H1 (cell line): ENCODE measurements at regions not wholly inside any gene's neighbourhood (a gene's known extent, or its start where the extent isn't known, plus 50 kb on each side); places are given as distances from the start of the nearest gene placed in this dataset.

ENCODE experiments used
- CTCF ChIA-PET: fragments of 300-600 bp; sonication (Branson Sonifier 250); formaldehyde crosslinking; loops from one replicate; lab custom pipeline; 2021; ENCODE audit not compliant: partially characterized antibody; lab: Charles Lee
- POLR2A ChIA-PET: fragments of 300-600 bp; sonication (Branson Sonifier 250); formaldehyde crosslinking; loops from one replicate; lab custom pipeline; 2021; ENCODE audit warnings: inconsistent platforms; ENCODE audit not compliant: partially characterized antibody; lab: Charles Lee
- DNase-seq, 2 experiments: peaks; one replicate each; pipeline versions ENCODE4 v3.0.0 to v3.0.0-alpha.2; 2010 to 2022; ENCODE audit warnings: low spot score in 2 of 2, low read depth in 1 of 2, mixed read lengths in 1 of 2
- FAIRE-seq: peaks from 2 replicates; lab custom pipeline; 2011; peaks lifted over from hg19 to GRCh38; lab: Jason Lieb, UNC
- H2AFZ ChIP-seq: 2 replicates; pipeline ENCODE4 v1.8.1; 2012; ENCODE audit warnings: low read length, inconsistent platforms
- H2AK5ac ChIP-seq: 2 replicates; pipeline ENCODE4 v1.6.1; 2013; ENCODE audit warnings: low read depth, low read length
- H2BK120ac ChIP-seq: replicated peaks from 2 replicates; pipeline ENCODE3; 2013; ENCODE audit warnings: low read depth, low read length, inconsistent platforms
- H2BK12ac ChIP-seq: 2 replicates; pipeline ENCODE4 v1.6.1; 2013; ENCODE audit warnings: low read depth, low read length
- H2BK15ac ChIP-seq: 2 replicates; pipeline ENCODE4 v1.6.1; 2013; ENCODE audit warnings: low read length
- H2BK20ac ChIP-seq: 2 replicates; pipeline ENCODE4 v1.6.1; 2013; ENCODE audit warnings: low read length
- H2BK5ac ChIP-seq: 2 replicates; pipeline ENCODE4 v1.6.1; 2013; ENCODE audit warnings: low read depth, low read length
- H3K14ac ChIP-seq: 2 replicates; pipeline ENCODE4 v1.6.1; 2013; ENCODE audit warnings: inconsistent platforms; ENCODE audit not compliant: insufficient read length
- H3K18ac ChIP-seq: 2 replicates; pipeline ENCODE4 v1.6.1; 2013; ENCODE audit warnings: low read length; ENCODE audit errors: extremely low read depth
- H3K23ac ChIP-seq: 2 replicates; pipeline ENCODE4 v1.6.1; 2013; ENCODE audit warnings: inconsistent platforms; ENCODE audit not compliant: insufficient read length
- H3K23me2 ChIP-seq: 2 replicates; pipeline ENCODE4 v1.6.1; 2013; ENCODE audit warnings: low read depth, low read length
- H3K27ac ChIP-seq: 2 replicates; pipeline ENCODE4 v1.6.1; 2011; ENCODE audit warnings: low read depth, low read length, inconsistent platforms
- H3K27me3 ChIP-seq, 4 experiments: replicated peaks in 1 of 4; 1 replicate in 1 of 4; 2 replicates in 3 of 4; pipeline versions ENCODE4 v1.6.1 to v1.8.1; 2011 to 2013; ENCODE audit warnings: low read length in 3 of 4, mild to moderate bottlenecking in 3 of 4, inconsistent platforms in 2 of 4, mixed read lengths in 2 of 4, moderate library complexity in 1 of 4; ENCODE audit not compliant: control insufficient read depth in 3 of 4, insufficient read depth in 3 of 4; ENCODE audit errors: extremely low read depth in 1 of 4
- H3K36me3 ChIP-seq, 4 experiments: 2 replicates each; pipeline versions ENCODE4 v1.6.1 to v1.8.1; 2011 to 2013; ENCODE audit warnings: mild to moderate bottlenecking in 4 of 4, low read length in 3 of 4, moderate library complexity in 2 of 4, control low read depth in 1 of 4, inconsistent platforms in 1 of 4; ENCODE audit not compliant: insufficient read depth in 4 of 4, control insufficient read depth in 2 of 4
- H3K4ac ChIP-seq: replicated peaks from 2 replicates; pipeline ENCODE3; 2013; ENCODE audit warnings: low read length, low read depth, mixed read lengths, inconsistent platforms; ENCODE audit not compliant: insufficient read length
- H3K4me1 ChIP-seq, 4 experiments: replicated peaks in 1 of 4; 1 replicate in 1 of 4; 2 replicates in 3 of 4; pipeline versions ENCODE4 v1.6.1 to v1.8.1; 2011 to 2013; ENCODE audit warnings: low read length in 3 of 4, inconsistent platforms in 2 of 4, mixed read lengths in 1 of 4; ENCODE audit not compliant: insufficient read depth in 4 of 4, control insufficient read depth in 3 of 4
- H3K4me2 ChIP-seq, 2 experiments: 2 replicates each; pipeline versions ENCODE4 v1.6.1 to v1.8.1; 2011 to 2013; ENCODE audit warnings: low read depth in 2 of 2, low read length in 2 of 2, control low read depth in 1 of 2, inconsistent platforms in 1 of 2, mild to moderate bottlenecking in 1 of 2; ENCODE audit not compliant: insufficient read depth in 1 of 2
- H3K4me3 ChIP-seq, 4 experiments: fragments of 200-600, 300-600 bp in 1 of 4; sonication (generic), shearing (Covaris generic), sonication (Bioruptor Twin) in 1 of 4; 2 replicates each; pipeline versions ENCODE4 v1.5.1 to v1.8.1; 2011 to 2016; ENCODE audit warnings: low read length in 4 of 4, low read depth in 3 of 4, control low read depth in 2 of 4, inconsistent platforms in 2 of 4, mild to moderate bottlenecking in 2 of 4, mixed read lengths in 1 of 4, moderate library complexity in 1 of 4; ENCODE audit not compliant: insufficient read depth in 2 of 4; ENCODE audit errors: extremely low read depth in 1 of 4
- H3K56ac ChIP-seq: replicated peaks from 2 replicates; pipeline ENCODE3; 2013; ENCODE audit warnings: low read depth, mild to moderate bottlenecking, mixed read lengths, low read length, inconsistent platforms; ENCODE audit not compliant: insufficient read length
- H3K79me1 ChIP-seq: 2 replicates; pipeline ENCODE4 v1.6.1; 2013; ENCODE audit warnings: low read depth, low read length, control low read depth
- H3K79me2 ChIP-seq, 2 experiments: 2 replicates each; pipeline versions ENCODE4 v1.6.1 to v1.8.1; 2012 to 2013; ENCODE audit warnings: low read length in 2 of 2, mild to moderate bottlenecking in 2 of 2, inconsistent platforms in 1 of 2; ENCODE audit not compliant: insufficient read depth in 2 of 2, control insufficient read depth in 1 of 2
- H3K9ac ChIP-seq, 4 experiments: replicated peaks in 1 of 4; 1 replicate in 1 of 4; 2 replicates in 3 of 4; pipeline versions ENCODE4 v1.6.1 to v1.8.1; 2011 to 2013; ENCODE audit warnings: low read depth in 3 of 4, low read length in 3 of 4, control low read depth in 2 of 4, mild to moderate bottlenecking in 2 of 4, moderate library complexity in 2 of 4, inconsistent platforms in 1 of 4; ENCODE audit errors: extremely low read depth in 1 of 4
- H3K9me3 ChIP-seq, 2 experiments: 2 replicates each; pipeline versions ENCODE4 v1.6.1 to v1.8.1; 2012 to 2013; ENCODE audit warnings: mild to moderate bottlenecking in 2 of 2, moderate library complexity in 2 of 2, control low read depth in 1 of 2, inconsistent platforms in 1 of 2, low read depth in 1 of 2, low read length in 1 of 2, mixed read lengths in 1 of 2; ENCODE audit not compliant: insufficient read depth in 2 of 2
- H4K20me1 ChIP-seq, 2 experiments: replicated peaks in 1 of 2; 2 replicates each; pipeline versions ENCODE3 to v1.8.1; 2011 to 2013; ENCODE audit warnings: inconsistent platforms in 2 of 2, low read length in 2 of 2, mild to moderate bottlenecking in 1 of 2; ENCODE audit not compliant: insufficient read depth in 2 of 2, control insufficient read depth in 1 of 2
- H4K5ac ChIP-seq: 2 replicates; pipeline ENCODE4 v1.6.1; 2013; ENCODE audit warnings: low read length, low read depth, mixed read lengths, inconsistent platforms; ENCODE audit not compliant: insufficient read length
- H4K8ac ChIP-seq: 2 replicates; pipeline ENCODE4 v1.8.0; 2013; ENCODE audit warnings: mild to moderate bottlenecking, moderate library complexity, low read length, inconsistent platforms; ENCODE audit not compliant: insufficient read depth; ENCODE audit errors: extremely low read depth
- H4K91ac ChIP-seq: replicated peaks from 2 replicates; pipeline ENCODE3; 2013; ENCODE audit warnings: low read length, mixed read lengths, inconsistent platforms; ENCODE audit not compliant: insufficient read length
- CEBPB ChIP-seq: IDR thresholded peaks from 2 replicates; pipeline ENCODE4 v1.6.1; 2012; ENCODE audit warnings: low read depth, low read length
- POLR2A ChIP-seq, 2 experiments: IDR thresholded peaks; 1 replicate in 1 of 2; 2 replicates in 1 of 2; pipeline ENCODE4 v1.6.1; 2011; ENCODE audit warnings: low read depth in 2 of 2, low read length in 2 of 2, mild to moderate bottlenecking in 2 of 2; ENCODE audit errors: control extremely low read depth in 1 of 2
- POU5F1 ChIP-seq: IDR thresholded peaks from 2 replicates; pipeline ENCODE4 v1.6.1; 2011; ENCODE audit warnings: low read depth, mild to moderate bottlenecking, low read length, moderate library complexity
- RFX5 ChIP-seq: IDR thresholded peaks from 2 replicates; pipeline ENCODE4 v1.6.1; 2011; ENCODE audit warnings: low read depth, low read length, improper control_type of control experiment, borderline replicate concordance
- TBP ChIP-seq: IDR thresholded peaks from 2 replicates; pipeline ENCODE4 v1.6.1; 2011; ENCODE audit warnings: low read depth, low read length, improper control_type of control experiment
- USF2 ChIP-seq: IDR thresholded peaks from 2 replicates; pipeline ENCODE4 v1.6.1; 2011; ENCODE audit warnings: low read length, improper control_type of control experiment
- WGBS, 2 experiments: shearing (Covaris generic) in 1 of 2; methylation state at CpG; one replicate each; pipeline versions ENCODE4 v1.1.6 to v1.1.7; 2013 to 2015; ENCODE audit warnings: low lambda C conversion rate in 2 of 2, mixed read lengths in 2 of 2, inconsistent platforms in 1 of 2, low coverage in 1 of 2, missing lambda C conversion rate in 1 of 2; ENCODE audit not compliant: insufficient replicate concordance in 2 of 2, insufficient coverage in 1 of 2, insufficient read length in 1 of 2; ENCODE audit errors: extremely low coverage in 1 of 2, missing lambda C conversion rate in 1 of 2; 5-methylcytosine and 5-hydroxymethylcytosine counted together
- TF ChIP-seq, protein P1 (sequence below): IDR thresholded peaks from 2 replicates; pipeline ENCODE4 v1.6.1; 2012; ENCODE audit warnings: inconsistent platforms

- Histone ChIP-seq H3K4ac (no peak overlapping the region), H4K5ac (no peak overlapping the region), H2AK5ac (no peak overlapping the region), H3K23me2 (no peaks in the 10 kb centered on the region; the same call in 1 of the 2 replicates), H3K14ac (no peak overlapping the region), H4K8ac (no peak overlapping the region), H3K9ac (no peak overlapping the region), H3K36me3 (no peaks in the 10 kb centered on the region), H3K23ac (no peak overlapping the region), H3K18ac (no peak overlapping the region), H2BK5ac (no peak overlapping the region), H2BK15ac (no peak overlapping the region), H2AFZ (no peak overlapping the region), H4K20me1 (no peaks in the 10 kb centered on the region), H2BK12ac (no peak overlapping the region), H4K91ac (no peak overlapping the region), H3K79me1 (no peaks in the 10 kb centered on the region), H3K79me2 (no peaks in the 10 kb centered on the region), H3K4me2 (no peak overlapping the region), H3K9me3 (no peaks in the 10 kb centered on the region), H3K4me1 (peaks cover 0 to 6% (median 0%) of the 10 kb centered on the region in 4 experiments; a peak in 1 of 7 replicates), H3K56ac (no peak overlapping the region), H3K27me3 (peaks cover 0 to 1% (median 0%) of the 10 kb centered on the region in 4 experiments; a peak in 1 of 7 replicates), H2BK20ac (no peak overlapping the region), H2BK120ac (no peak overlapping the region), H3K27ac (no peak overlapping the region), H3K4me3 (no peak overlapping the region)
- CTCF ChIA-PET, result interaction anchor here (0.6 kb wide), 1 partner anchor 1246 kb away, joined by 4 read pairs; no protein-coding TSS in a partner anchor
- DNase-seq, result no peak
- FAIRE-seq, result no peak
- WGBS, 2 experiments, result 89% methylated on average over 5 of the region's 5 CpGs; no CpG with 5 or more reads in 1 of the 2 experiments
- TF ChIP-seq TBP (no peak), POLR2A (IDR thresholded peaks at IDR 0.05; ENCODE audit: control extremely low read depth in 1 of 2, low read depth in 2 of 2, low read length in 2 of 2) (no peak), RFX5 (no peak), USF2 (no peak), CEBPB (no peak), POU5F1 (no peak)
- TF ChIP-seq, protein P1, sequence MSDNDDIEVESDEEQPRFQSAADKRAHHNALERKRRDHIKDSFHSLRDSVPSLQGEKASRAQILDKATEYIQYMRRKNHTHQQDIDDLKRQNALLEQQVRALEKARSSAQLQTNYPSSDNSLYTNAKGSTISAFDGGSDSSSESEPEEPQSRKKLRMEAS, result no peak
- POLR2A ChIA-PET, result no interaction called here
These were observed 113.3 kb upstream of the ERCC4 start for GRCh38 chr16:13806671-13807070.
